NCI-H1092 treated with DMSO at 0.1 percent for 48 hours (cell line): ENCODE measurements at regions not wholly inside any gene's neighbourhood (a gene's known extent, or its start where the extent isn't known, plus 50 kb on each side); places are given as distances from the start of the nearest gene placed in this dataset.
A peak's percentile ranks its signal among the peaks of the same experiment; 100 is the strongest.
"Not testable (repeated sequence)": the region's sequence is repeated elsewhere in the genome, so short reads cannot be mapped to it uniquely, and the experiment has no call there.

ENCODE experiments used
- DNase-seq: peaks from one replicate; lab custom pipeline; 2025; lab: John Stamatoyannopoulos, UW

DNA sequence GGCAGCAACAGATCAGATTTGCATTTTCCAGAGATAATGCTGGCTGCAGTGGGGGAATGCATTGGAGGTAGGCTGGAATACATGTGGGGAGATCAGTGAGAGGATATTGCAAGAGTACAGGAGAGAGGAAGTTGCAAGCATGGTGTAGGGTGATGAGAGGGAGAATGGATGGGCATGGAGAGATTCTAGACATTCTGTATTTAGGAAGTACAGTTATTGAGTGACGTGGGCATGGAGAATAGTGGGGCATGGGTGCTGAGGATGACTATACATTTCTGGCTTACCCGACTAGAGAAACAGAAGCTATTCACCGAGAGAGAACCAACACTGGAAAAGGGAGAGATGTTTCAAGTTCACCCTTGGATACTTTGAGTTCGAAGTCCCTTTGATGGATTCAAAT, 116.9 kb upstream of the SVIL start:
- DNase-seq = no peak

- DNase-seq = no peak
Observed at GRCh38 chr10:29751240-29751639, 116.5 kb upstream of the SVIL start.

GRCh38 chr10:29749150-29749549, 114.4 kb upstream of the SVIL start:
- DNase-seq = no peak

DNA sequence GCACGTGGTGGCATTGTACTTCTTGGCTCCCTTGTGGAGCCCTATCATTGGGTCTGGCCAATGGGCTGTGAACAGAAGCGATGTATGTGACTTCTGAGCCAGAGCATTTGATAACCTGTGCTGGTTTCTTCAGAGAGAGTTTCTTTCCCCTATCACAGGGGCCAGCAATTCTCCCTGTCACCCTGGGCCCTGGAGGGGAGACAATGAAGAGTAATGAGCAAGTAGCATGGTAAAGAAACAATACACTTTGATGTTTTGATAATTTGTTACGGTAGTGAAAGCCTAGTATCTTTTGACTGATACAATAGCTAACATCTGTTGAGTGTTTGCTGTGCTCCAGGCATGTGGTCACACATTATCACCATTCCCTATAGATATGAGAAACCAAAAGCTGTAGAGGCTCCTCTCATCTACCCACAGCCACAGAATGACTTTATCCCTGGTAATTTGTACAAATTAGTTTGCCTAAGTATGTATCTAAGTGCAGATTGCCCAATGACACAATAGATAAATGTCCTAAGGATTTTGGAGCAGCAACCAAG, 113.4 kb upstream of the SVIL start:
- no peak for DNase-seq

GRCh38 chr10:29746080-29746797, 111.5 kb upstream of the SVIL start:
- DNase-seq = no peak

- DNase-seq = no peak
Observed at GRCh38 chr10:29740981-29741545, 106.3 kb upstream of the SVIL start.

GRCh38 chr10:29738341-29738740, 103.6 kb upstream of the SVIL start:
- DNase-seq = no peak

DNA sequence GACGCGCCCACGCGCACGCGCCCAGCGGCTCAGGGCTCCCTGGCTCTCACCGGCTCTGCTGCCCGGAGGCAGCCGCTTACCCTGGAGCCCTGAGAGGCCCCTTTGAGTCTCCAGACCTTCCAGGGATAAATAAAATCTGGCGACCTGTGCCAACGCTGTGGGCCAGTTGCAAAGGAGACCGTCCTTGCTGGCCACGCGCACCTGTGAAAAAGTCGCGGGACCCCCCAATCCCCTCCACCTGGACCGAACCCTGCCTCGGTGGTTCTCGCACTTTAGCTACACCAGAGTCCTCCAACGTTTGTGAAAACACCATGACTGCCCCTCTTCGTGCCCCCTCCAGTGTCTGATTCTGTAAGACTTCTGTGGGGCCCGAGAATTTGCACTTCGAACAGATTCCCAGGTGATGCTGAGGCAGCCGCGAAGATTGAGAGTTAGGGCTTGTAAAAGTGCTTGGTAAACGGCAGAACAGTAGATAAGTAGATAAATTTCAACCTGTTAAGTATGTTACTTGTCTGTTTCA, 102.4 kb upstream of the SVIL start:
- peak; percentile 23 for DNase-seq

DNA sequence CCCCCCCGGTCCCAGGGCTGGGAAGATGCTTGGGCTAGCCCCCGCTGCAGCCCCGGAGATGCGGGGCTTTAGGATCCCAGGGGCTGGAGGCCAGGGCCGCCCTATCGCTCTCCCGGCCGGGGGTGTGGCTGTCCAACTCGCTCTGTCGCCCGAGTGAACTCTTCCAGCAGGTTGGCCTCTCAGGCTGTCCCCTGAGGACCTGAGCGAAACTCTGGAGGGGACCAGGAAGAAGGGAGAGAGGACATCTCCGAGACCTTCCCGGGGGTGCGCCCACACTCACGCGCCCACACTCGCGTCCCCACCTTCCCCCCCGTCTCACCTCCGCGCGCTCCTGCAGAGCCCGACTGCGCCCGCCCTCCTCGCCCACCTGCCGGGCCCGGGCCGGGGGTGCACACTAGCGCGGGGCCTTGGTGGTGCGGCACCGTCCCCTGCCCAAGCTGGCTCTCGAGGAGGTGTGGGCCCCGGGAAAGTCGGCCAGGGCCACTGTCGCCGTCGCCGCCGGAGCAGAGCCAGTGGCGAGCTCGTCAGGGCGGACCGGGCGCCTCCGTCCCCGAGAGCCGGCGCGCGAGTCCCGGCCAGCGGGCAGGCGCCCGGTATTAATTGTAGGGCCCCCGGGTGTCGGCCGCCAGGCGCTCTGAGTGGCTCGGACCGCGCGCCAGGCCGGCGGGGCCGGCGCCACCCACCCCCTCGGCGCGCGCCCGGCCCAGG, 101.7 kb upstream of the SVIL start:
- DNase-seq = no peak

GRCh38 chr10:29735628-29736365, 101.0 kb upstream of the SVIL start:
- DNase-seq = peak; percentile 55

DNA sequence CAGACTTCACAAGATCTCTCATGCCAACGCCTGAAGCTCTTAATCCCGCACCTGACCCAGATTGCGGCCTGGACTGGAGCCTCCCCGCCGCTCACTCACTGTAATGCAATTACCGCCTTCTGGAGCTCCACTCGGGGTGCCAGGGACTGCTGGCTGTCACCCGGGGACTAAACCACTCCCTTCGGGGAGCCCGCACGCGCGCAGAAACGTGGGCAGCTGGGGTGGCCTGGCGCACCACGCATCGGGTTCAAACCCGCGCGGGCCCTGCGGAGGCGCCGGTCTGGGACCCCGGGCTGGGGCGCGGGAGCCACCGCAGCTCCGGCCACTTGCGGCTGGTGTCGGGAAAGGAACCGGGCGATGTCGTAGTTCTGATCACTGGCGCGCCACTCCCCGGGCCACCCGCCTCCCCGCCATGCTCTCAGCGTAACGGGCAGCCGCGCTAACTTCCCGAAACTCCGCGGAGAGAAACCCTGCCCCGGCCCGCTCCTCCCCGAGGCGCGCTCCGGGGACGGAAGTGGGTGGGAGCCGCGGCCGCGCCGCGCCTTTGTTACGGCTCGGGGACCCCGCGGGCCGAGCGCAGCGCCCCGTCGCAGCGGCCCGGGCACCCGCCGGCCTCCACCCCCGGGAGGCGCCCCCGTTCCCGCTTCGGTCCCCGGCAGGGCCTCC, 100.3 kb upstream of the SVIL start:
- peak; percentile 40 for DNase-seq

DNA sequence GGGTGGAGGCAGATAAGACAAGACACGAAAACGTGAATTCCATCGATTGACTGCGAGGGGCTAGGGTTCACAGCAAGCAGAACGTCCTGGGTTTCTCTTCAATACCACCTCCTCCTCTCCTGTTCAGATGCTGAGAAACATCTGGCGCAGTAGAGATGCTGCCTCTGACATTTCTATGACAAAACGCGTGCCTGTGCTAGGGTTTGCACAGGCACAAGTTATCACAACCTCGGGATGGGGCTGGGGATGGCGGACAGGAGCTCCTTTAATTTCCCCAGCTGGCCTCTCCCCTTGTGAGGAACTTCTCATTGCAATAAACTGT, 99.8 kb upstream of the SVIL start:
- no peak for DNase-seq

DNA sequence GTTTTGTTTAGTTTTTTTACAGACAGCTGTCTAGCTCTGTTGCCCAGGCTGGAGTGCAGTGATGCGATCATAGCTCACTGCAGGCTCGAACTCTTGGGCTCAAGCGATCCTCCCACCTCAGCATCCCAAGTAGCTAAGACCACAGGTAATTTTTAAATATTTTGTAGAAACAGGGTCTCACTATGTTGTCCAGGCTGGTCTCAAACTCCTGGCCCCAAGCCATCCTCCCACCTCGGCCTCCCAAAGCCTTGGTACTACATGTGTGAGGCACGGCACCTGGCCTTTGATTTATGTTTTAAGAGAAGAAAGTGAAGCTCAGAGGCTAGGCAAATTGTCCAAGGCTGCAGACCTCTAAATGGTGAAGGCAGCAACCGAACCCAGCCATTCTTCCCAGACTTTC, 98.6 kb upstream of the SVIL start:
- no peak for DNase-seq

DNA sequence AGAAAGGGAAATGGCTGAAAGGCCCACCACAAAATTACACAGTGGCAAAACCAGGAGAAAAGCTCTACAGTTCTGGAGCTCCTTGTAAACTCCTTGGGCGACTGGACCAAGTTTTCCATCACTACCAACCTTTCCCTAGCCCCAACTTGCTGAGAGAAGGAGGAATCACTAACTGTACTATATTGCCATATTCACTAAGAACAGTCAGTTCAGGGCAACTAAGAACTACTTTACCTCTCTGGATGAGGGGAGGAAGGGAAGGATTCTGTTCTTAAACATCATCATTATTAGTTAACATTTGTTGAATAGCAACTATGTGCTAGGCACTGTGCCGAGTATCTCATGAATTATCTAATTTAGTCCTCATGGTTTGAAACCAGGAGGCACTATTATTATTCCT, 98.1 kb upstream of the SVIL start:
- no peak for DNase-seq

DNA sequence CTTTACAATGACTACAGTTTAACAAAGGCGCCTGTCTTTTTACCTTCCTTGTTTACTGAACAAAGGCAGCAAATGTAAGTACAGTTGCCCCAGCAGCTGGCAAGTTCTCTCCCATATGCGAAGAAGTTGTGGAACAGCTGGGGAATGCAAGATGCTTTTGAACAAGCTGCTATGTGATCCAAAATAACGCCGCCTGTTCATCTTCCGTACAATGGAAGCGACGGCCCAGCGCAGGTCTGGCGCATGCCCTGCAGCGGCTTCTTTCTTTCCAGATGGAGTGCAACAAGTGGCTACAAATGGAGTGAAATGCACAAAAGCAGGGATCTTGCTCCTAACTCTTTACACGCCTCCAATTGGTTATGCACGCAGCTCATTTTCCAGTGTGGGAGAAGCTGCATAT, 97.0 kb upstream of the SVIL start:
- no peak for DNase-seq

DNA sequence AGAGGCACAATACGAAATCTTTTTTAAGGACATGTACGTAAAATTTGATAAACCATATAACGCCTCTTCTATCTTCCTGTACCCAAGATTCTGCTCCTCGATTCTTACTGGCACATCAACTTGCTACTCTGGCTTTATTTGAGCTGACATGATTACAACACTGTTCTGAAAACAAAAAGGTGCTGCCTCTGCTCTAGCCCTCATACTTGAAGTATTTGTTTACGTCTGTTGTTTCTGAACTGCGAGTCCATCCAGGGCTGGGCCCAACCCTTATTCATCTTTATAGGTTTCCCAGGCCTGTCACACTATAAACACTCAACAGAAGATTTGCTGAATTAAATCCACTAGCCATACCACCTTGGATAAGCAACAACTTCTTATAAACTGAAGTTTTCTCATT, 96.2 kb upstream of the SVIL start:
- DNase-seq = no peak

- DNase-seq = no peak
Observed at GRCh38 chr10:29730458-29730857, 95.7 kb upstream of the SVIL start.

- DNase-seq = no peak
Observed at GRCh38 chr10:29728541-29729049, 93.8 kb upstream of the SVIL start.

GRCh38 chr10:29725927-29726326, 91.2 kb upstream of the SVIL start:
- DNase-seq = not testable (repeated sequence)

GRCh38 chr10:29725133-29725720, 90.5 kb upstream of the SVIL start:
- DNase-seq = no peak

DNA sequence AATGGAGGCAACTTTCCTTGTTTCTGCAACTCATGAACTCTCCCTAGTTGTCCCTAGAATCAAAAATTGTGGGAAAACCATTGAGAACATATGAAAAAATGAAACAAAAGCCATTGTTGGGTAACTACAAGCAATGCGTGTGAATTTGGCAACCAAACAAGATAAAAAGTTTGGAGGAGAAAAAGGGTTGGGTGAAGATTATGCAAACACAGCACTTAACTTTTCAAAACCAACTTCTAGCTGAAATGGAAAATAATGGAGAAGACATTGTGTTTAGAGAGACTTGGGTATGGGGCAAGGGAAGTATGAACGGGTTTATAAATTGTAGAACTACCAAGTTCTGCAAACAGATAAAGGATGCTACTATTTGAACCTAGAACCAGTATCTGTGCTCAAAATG, 89.0 kb upstream of the SVIL start:
- no peak for DNase-seq
